Fibroblast of upper back skin (primary cell): ENCODE measurements at regions not wholly inside any gene's neighbourhood (a gene's known extent, or its start where the extent isn't known, plus 50 kb on each side); places are given as distances from the start of the nearest gene placed in this dataset.

ENCODE experiments used
- DNase-seq: peaks from one replicate; pipeline ENCODE4 v3.0.0-alpha.2; 2013

- DNase-seq: no peak
These were observed 116.0 kb upstream of the PTPRT start for GRCh38 chr20:43305749-43306148.

- no peak for DNase-seq
These were observed 114.9 kb upstream of the PTPRT start for GRCh38 chr20:43304598-43304997.

DNA sequence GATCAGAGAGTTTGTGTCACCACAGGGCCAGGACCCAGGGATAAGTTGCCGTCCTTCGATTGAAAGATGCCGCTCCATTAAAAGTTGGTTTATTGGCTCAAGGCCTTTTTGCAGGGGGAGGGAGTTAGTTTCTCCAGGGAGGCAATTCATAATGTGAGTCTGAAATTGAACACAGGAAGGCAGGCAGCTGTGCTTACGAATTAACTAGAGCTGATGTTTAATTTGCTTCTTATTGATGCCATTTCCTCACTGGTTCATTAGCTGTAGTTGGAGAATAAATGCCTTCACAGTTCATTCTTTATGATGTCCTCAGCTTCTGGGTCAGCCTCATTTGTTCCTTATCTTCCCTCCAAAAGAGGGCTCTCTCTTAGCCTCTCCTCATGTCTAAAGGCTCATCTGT, 113.2 kb upstream of the PTPRT start:
- no peak for DNase-seq

DNA sequence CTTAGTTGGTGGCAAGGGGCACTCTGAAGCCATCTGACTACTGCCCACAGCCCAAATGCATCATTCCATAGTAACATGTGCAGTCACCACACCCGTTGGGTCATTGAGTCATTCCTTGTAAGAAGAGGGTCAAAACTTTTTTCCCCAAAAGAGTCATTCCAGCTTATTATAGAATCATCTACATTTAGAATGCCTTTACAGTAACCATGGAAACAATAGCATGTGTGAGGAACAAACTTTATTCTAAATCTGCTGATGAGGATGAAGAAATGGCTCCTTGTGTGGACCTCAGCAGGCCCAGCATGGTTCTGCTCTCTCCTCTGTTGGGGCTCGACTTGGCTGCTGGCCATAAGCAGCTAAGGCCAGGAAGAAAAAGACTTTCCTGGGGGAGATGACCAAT, 111.2 kb upstream of the PTPRT start:
- DNase-seq: no peak

GRCh38 chr20:43295781-43296180, 106.1 kb upstream of the PTPRT start:
- DNase-seq: no peak

GRCh38 chr20:43295263-43295662, 105.6 kb upstream of the PTPRT start:
- no peak for DNase-seq

DNA sequence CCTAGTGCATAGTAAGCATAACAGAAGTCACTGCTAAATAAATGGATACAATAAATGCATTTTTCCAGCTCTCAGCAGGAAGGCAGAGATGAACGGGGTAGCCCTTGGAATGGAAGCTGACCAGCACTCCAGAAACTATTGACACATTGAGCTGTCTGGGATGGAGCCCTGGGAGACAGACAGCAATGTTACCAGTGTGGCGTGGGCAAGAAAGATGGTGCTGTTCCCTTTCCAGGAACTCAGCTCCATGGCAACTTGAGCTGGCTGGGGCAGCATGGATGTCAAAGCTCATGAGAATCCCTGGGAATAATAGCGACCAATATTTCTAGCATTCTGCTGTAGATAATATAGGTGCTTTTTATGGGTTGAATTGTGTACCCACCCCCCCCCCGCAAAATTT, 104.3 kb upstream of the PTPRT start:
- DNase-seq: no peak

DNA sequence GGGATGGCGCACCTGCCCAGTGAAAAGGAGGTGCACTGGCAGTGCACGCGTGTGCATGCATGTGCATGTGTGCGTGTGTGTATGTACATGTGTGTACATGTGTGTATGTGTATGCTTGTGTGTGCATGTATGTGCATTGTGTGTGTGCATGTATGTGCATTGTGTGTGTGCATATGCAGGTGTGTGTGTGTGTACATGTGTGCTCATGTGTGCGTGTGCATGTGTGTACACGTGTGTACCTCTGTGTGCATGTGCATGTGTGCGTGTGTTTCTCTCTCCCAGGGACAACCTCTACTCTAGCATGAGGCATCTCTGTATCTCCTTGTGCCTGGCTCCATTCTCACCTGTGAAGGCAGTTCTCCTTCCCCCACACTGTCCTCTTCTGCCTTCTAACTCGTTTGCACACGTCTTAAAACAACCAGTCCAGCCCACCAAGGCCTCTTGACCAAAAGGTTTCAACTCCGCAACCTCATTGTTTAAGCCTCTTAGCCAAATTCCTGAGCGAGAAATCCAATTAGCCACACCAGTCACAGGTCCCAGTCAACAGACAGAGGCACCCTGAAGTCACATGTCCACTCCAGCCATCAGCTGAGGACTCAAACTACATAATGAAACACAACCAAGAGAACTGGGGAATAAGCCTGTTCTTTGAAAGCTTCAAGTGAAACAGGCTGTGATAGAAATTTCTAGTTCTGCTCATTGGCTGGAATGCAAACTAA, 103.5 kb upstream of the PTPRT start:
- DNase-seq: no peak

DNA sequence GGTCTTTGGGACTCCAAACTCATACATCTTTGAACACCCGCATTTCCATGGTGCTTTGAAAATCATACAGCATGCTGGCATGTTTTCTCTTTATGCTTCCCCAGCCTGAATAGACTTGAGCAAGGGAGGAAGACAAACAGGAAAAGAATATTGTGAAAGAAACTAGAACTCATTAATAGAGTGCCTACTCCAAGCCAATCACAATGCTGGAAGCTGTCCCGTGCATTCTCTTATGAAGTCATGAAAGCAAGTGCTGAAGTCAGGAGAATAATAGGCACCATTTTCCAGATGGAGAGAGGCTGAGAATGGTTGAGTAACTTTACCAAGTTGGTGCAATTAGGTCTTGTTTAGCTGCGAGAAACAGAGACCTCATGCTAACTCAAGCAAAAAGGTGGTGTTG, 102.5 kb upstream of the PTPRT start:
- DNase-seq: no peak

- DNase-seq: no peak
These were observed 97.9 kb upstream of the PTPRT start for GRCh38 chr20:43287637-43288036.

DNA sequence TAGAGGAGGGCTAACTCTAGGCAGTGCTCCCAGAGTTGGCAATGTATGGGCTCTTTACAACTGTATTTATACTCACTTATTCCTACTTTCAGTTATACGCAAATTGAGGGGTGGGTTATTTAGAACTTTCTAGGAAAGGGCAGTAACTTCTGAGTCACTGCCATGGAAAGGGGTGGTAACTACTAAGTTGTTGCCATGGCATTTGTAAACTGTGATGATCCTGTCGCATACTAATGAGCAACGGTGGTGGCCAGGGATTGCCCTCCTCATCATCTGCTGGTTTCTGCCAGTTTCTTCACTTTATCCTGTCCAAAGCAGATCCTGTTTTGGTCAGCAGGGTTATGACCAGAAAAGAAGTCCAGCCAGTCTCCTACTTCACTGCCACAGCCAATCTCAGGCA, 95.5 kb upstream of the PTPRT start:
- no peak for DNase-seq

- no peak for DNase-seq
These were observed 94.8 kb upstream of the PTPRT start for GRCh38 chr20:43284486-43284885.

DNA sequence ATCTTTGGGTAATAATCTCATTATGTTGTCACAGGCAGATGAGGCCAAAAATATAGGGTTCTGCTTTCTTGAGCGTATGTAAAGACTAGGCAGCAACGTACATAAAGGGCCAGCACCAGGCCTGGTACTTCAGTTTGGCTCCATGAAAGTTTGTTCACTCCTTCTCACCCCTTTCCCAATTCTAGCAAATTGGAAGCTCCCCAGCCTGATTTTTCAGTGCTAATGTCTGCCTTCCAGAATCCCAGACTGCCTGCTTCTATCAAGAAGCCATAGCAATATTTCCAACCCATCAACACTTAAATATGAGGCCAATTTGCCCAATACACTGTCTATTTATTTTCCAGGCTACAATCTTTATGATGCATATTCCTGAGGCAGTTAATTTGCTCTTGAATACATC, 93.4 kb upstream of the PTPRT start:
- DNase-seq: no peak

DNA sequence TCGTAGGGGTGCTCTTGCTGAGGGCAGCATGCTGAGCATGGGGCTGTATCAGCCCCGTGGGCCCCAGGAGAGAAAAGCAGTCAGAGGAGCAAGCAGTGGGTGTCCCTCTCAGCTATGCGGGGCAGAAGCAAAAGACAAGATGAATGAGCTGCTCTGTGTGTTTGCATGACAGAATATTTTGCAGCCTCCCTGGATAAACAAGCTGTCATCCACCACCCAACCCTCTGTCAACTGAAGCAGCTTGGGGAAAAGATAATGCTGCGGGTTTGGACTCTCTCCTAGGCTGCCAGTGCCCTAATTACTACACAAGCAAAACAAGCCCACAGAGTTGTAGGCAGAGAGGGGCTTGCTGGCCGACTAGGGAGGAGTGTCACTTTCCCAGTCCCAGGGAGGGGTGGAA, 82.3 kb upstream of the PTPRT start:
- no peak for DNase-seq

GRCh38 chr20:43265449-43265848, 75.7 kb upstream of the PTPRT start:
- no peak for DNase-seq

- no peak for DNase-seq
These were observed 73.5 kb upstream of the PTPRT start for GRCh38 chr20:43263226-43263625.

- DNase-seq: no peak
These were observed 72.6 kb upstream of the PTPRT start for GRCh38 chr20:43262341-43262740.

GRCh38 chr20:43255877-43256276, 66.2 kb upstream of the PTPRT start:
- no peak for DNase-seq

GRCh38 chr20:43252761-43253160, 63.1 kb upstream of the PTPRT start:
- no peak for DNase-seq

GRCh38 chr20:43248341-43248740, 58.6 kb upstream of the PTPRT start:
- no peak for DNase-seq

DNA sequence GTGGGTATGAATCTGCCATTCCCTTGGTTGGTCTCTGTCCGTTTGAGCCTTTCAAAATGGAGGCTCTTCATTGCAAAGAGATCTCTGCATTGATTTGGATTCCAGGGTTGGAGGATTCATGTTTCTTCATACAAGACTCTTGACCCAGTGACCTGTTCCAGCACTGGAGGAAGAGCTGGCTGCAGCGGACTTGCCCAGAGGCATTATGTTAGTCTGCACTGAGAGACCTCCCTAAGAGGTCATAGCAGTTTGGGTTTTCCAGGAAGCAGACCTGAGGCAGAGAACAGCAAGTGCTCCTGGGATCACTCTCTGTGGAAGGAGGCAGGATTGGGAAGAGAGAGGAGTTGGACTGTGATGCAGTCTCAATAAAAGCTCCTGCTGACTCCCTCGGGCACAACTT, 57.7 kb upstream of the PTPRT start:
- DNase-seq: no peak

DNA sequence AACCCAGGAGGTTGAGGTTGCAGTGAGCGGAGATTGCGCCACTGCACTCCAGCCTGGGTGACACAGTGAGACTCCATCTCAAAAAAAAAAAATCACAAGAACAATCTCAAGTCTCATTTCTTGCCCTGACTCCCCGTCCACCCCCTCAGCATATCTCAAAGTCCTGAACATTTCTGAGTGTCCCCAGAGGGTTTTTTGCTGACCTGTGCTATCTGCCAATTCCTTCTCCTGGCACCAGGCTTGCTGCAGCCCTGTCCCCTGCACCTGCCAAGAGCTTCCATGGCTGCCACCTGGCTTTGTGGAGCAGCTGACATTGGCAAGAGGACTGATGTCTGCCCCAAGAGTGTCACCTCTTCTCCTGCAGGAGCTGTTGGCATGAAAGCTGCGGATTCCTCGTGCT, 54.9 kb upstream of the PTPRT start:
- no peak for DNase-seq

DNA sequence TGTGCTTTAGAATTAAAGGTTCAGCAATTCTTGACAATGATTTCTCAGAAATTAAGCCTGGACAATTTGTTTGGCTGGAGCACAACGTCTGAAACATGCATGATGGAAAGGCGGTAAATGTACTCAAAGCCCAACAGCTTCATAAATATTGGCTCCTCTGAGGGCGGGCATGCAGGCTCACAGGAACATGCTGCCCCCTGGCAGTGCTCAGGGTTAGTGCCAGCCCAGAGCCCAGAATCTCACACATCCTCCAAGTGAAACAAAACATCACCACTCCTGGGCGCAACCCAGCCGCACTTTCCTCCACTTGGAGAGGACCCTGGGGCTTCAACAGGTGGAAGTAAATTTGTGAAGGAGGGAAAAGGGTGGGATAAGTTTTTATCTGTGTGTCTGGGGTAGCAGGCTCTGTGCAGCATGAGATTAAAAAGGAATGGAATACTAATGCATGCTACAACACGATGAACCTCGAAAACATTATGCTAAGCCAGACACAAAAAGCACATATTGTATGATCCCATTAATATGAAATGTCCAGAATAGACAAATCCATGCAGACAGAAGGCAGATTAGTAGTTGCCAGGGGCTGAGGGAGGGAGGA, 54.1 kb upstream of the PTPRT start:
- no peak for DNase-seq

- DNase-seq: no peak
These were observed 51.5 kb upstream of the PTPRT start for GRCh38 chr20:43241057-43241702.
